GM21390 (cell line): ENCODE measurements at regions not wholly inside any gene's neighbourhood (a gene's known extent, or its start where the extent isn't known, plus 50 kb on each side); places are given as distances from the start of the nearest gene placed in this dataset.
"Not testable (repeated sequence)": the region's sequence is repeated elsewhere in the genome, so short reads cannot be mapped to it uniquely, and the experiment has no call there.

Source experiments
- ATAC-seq: cut with Tn5 transposase; IDR thresholded peaks from one replicate; pipeline ENCODE4 v1.9.1; 2021; ENCODE audit not compliant: unreplicated experiment

GRCh38 chr20:58043236-58044140 is 185.0 kb downstream of the ANKRD60 start:
- no peak for ATAC-seq

GRCh38 chr20:58042591-58042990 is 185.9 kb downstream of the ANKRD60 start:
- ATAC-seq, result no peak

- no peak for ATAC-seq
Measured at GRCh38 chr20:58040447-58041290, 187.8 kb downstream of the ANKRD60 start.

- no peak for ATAC-seq
Measured at GRCh38 chr20:58039274-58040092, 189.0 kb downstream of the ANKRD60 start.

GRCh38 chr20:58038123-58038654 is 190.3 kb downstream of the ANKRD60 start:
- ATAC-seq, result no peak

GRCh38 chr20:58037631-58038030 is 190.8 kb downstream of the ANKRD60 start:
- ATAC-seq, result no peak

- ATAC-seq, result no peak
Measured at GRCh38 chr20:58033026-58033536, 195.4 kb downstream of the ANKRD60 start.

- ATAC-seq, result no peak
Measured at GRCh38 chr20:58032599-58032998, 195.9 kb downstream of the ANKRD60 start.

GRCh38 chr20:58031350-58031749 is 197.1 kb downstream of the ANKRD60 start:
- not testable (repeated sequence) for ATAC-seq

GRCh38 chr20:58028123-58028522 is 200.3 kb downstream of the ANKRD60 start:
- ATAC-seq, result no peak

- no peak for ATAC-seq
Measured at GRCh38 chr20:58026361-58026760, 202.1 kb downstream of the ANKRD60 start.

GRCh38 chr20:58025233-58025632 is 203.2 kb downstream of the ANKRD60 start:
- ATAC-seq, result no peak

- no peak for ATAC-seq
Measured at GRCh38 chr20:58024241-58024721, 204.2 kb downstream of the ANKRD60 start.

- no peak for ATAC-seq
Measured at GRCh38 chr20:58023781-58024180, 204.7 kb downstream of the ANKRD60 start.

GRCh38 chr20:58023346-58023745 is 205.1 kb downstream of the ANKRD60 start:
- no peak for ATAC-seq

GRCh38 chr20:58022711-58023110 is 205.7 kb downstream of the ANKRD60 start:
- no peak for ATAC-seq

- ATAC-seq, result no peak
Measured at GRCh38 chr20:58021481-58021880, 207.0 kb downstream of the ANKRD60 start.

GRCh38 chr20:58020656-58021454 is 207.6 kb downstream of the ANKRD60 start:
- no peak for ATAC-seq

- ATAC-seq, result no peak
Measured at GRCh38 chr20:58019850-58020625, 208.4 kb downstream of the ANKRD60 start.
